Middle frontal gyrus (tissue), 1 donor: ENCODE measurements at regions not wholly inside any gene's neighbourhood (a gene's known extent, or its start where the extent isn't known, plus 50 kb on each side); places are given as distances from the start of the nearest gene placed in this dataset.
A peak's percentile ranks its signal among the peaks of the same experiment; 100 is the strongest.
"Not testable (repeated sequence)": the region's sequence is repeated elsewhere in the genome, so short reads cannot be mapped to it uniquely, and the experiment has no call there.

Experiments used
- DNase-seq: peaks from one replicate; pipeline ENCODE4 v3.0.0-alpha.2; 2015; ENCODE audit warnings: low spot score; ENCODE audit errors: extremely low spot score

GRCh38 chr6:158886346-158886977, 67.3 kb upstream of the EZR start:
- not testable (repeated sequence) for DNase-seq

GRCh38 chr6:158881884-158882283, 62.7 kb upstream of the EZR start:
- DNase-seq: not testable (repeated sequence)

- not testable (repeated sequence) for DNase-seq
Observed at GRCh38 chr6:158881276-158881675, 62.1 kb upstream of the EZR start.

GRCh38 chr6:158879180-158879579, 60.0 kb upstream of the EZR start:
- DNase-seq: no peak

- no peak for DNase-seq
Observed at GRCh38 chr6:158877716-158878115, 58.5 kb upstream of the EZR start.

GRCh38 chr6:158876886-158877285, 57.7 kb upstream of the EZR start:
- no peak for DNase-seq

- no peak for DNase-seq
Observed at GRCh38 chr6:158870649-158870957, 51.4 kb upstream of the EZR start.

- DNase-seq: no peak
Observed at GRCh38 chr6:158869826-158870648, 50.9 kb upstream of the EZR start.

GRCh38 chr6:158868890-158869825, 50.0 kb upstream of the EZR start:
- DNase-seq: peak; percentile 37
